ENCODE measurements at regions not wholly inside any gene's neighbourhood (a gene's known extent, or its start where the extent isn't known, plus 50 kb on each side); places are given as distances from the start of the nearest gene placed in this dataset.

- no peak for ATAC-seq
- no peak for TF ChIP-seq ARNTL (CRISPR knock-in tag; IDR thresholded peaks at IDR 0.05; ENCODE audit: borderline replicate concordance, low read depth)
These were observed 140.4 kb upstream of the CDH6 start for GRCh38 chr5:31052937-31053658.

- TF ChIP-seq SNAI2 (CRISPR knock-in tag; IDR thresholded peaks at IDR 0.05): no peak
- no peak for TF ChIP-seq TSHZ2 (CRISPR knock-in tag; IDR thresholded peaks at IDR 0.05)
- no peak for TF ChIP-seq ISL1 (CRISPR knock-in tag; IDR thresholded peaks at IDR 0.05)
- no peak for TF ChIP-seq CSDC2 (CRISPR knock-in tag; IDR thresholded peaks at IDR 0.05)
- no peak for TF ChIP-seq TCF4 (CRISPR knock-in tag; IDR thresholded peaks at IDR 0.05; ENCODE audit: borderline replicate concordance)
- ATAC-seq: no peak
These were observed 142.2 kb upstream of the CDH6 start for GRCh38 chr5:31051316-31051715.

GRCh38 chr5:31049936-31050704 lies 143.4 kb upstream of the CDH6 start:
- no peak for ATAC-seq
- no peak for TF ChIP-seq ESRRG (CRISPR knock-in tag; IDR thresholded peaks at IDR 0.05)
- TF ChIP-seq RARB (CRISPR knock-in tag; IDR thresholded peaks at IDR 0.05): no peak
- TF ChIP-seq BACH2 (CRISPR knock-in tag; IDR thresholded peaks at IDR 0.05; ENCODE audit: borderline replicate concordance): no peak
- no peak for TF ChIP-seq ZC3H10 (CRISPR knock-in tag; IDR thresholded peaks at IDR 0.05)
- TF ChIP-seq PATZ1 (CRISPR knock-in tag; IDR thresholded peaks at IDR 0.05; ENCODE audit: borderline replicate concordance): no peak
- TF ChIP-seq POU6F1 (CRISPR knock-in tag; IDR thresholded peaks at IDR 0.05; ENCODE audit: borderline replicate concordance, low read depth): no peak
- TF ChIP-seq CREB5 (CRISPR knock-in tag; IDR thresholded peaks at IDR 0.05; ENCODE audit: low read depth): no peak
- TF ChIP-seq SNAI2 (CRISPR knock-in tag; IDR thresholded peaks at IDR 0.05): no peak
- TF ChIP-seq ARNTL (CRISPR knock-in tag; IDR thresholded peaks at IDR 0.05; ENCODE audit: borderline replicate concordance, low read depth): no peak
- no peak for TF ChIP-seq ZNF565 (CRISPR knock-in tag; conservative IDR thresholded peaks at IDR 0.05; ENCODE audit: low read depth)
- no peak for TF ChIP-seq TSHZ2 (CRISPR knock-in tag; IDR thresholded peaks at IDR 0.05)
- no peak for TF ChIP-seq ISL1 (CRISPR knock-in tag; IDR thresholded peaks at IDR 0.05)
- TF ChIP-seq GLIS3 (CRISPR knock-in tag; IDR thresholded peaks at IDR 0.05): no peak
- TF ChIP-seq ZFP30 (CRISPR knock-in tag; IDR thresholded peaks at IDR 0.05): no peak
- no peak for TF ChIP-seq CSDC2 (CRISPR knock-in tag; IDR thresholded peaks at IDR 0.05)
- TF ChIP-seq ZNF8 (CRISPR knock-in tag; IDR thresholded peaks at IDR 0.05): no peak
- no peak for TF ChIP-seq TOX (CRISPR knock-in tag; IDR thresholded peaks at IDR 0.05; ENCODE audit: borderline replicate concordance)
- TF ChIP-seq ZNF70 (CRISPR knock-in tag; IDR thresholded peaks at IDR 0.05): no peak
- TF ChIP-seq ZFP3 (CRISPR knock-in tag; IDR thresholded peaks at IDR 0.05): no peak
- TF ChIP-seq TCF4 (CRISPR knock-in tag; IDR thresholded peaks at IDR 0.05; ENCODE audit: borderline replicate concordance): no peak

Data from SK-N-SH treated with all-trans-retinoic acid at 6 μM for 48 hours (cell line).